ENCODE measurements at regions not wholly inside any gene's neighbourhood (a gene's known extent, or its start where the extent isn't known, plus 50 kb on each side); places are given as distances from the start of the nearest gene placed in this dataset.

GRCh38 chr3:6439226-6439625, 421.7 kb upstream of the GRM7 start:
- Histone ChIP-seq H3K9me3 (no peaks in the 10 kb centered on the region), H3K36me3 (no peaks in the 10 kb centered on the region), H3K27ac (no peak overlapping the region), H3K4me3 (no peak overlapping the region), H3K4me1 (no peaks in the 10 kb centered on the region), H3K27me3 (no peaks in the 10 kb centered on the region)
- no peak for DNase-seq
- no peak for ATAC-seq
- WGBS, 2 donors: 90 to 93% methylated on average over 8 of the region's 8 CpGs
- TF ChIP-seq, protein P1, sequence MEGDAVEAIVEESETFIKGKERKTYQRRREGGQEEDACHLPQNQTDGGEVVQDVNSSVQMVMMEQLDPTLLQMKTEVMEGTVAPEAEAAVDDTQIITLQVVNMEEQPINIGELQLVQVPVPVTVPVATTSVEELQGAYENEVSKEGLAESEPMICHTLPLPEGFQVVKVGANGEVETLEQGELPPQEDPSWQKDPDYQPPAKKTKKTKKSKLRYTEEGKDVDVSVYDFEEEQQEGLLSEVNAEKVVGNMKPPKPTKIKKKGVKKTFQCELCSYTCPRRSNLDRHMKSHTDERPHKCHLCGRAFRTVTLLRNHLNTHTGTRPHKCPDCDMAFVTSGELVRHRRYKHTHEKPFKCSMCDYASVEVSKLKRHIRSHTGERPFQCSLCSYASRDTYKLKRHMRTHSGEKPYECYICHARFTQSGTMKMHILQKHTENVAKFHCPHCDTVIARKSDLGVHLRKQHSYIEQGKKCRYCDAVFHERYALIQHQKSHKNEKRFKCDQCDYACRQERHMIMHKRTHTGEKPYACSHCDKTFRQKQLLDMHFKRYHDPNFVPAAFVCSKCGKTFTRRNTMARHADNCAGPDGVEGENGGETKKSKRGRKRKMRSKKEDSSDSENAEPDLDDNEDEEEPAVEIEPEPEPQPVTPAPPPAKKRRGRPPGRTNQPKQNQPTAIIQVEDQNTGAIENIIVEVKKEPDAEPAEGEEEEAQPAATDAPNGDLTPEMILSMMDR (IDR thresholded peaks at IDR 0.05): no peak
- intact Hi-C loops (cut with DNase I): no loop called here

- no peaks in the 10 kb centered on the region for H3K27me3 ChIP-seq
- 72 to 79% methylated on average over 1 of the region's 1 CpG for WGBS, 2 donors
- DNase-seq: no peak
- H3K27ac ChIP-seq: no peak overlapping the region
- H3K4me1 ChIP-seq: no peaks in the 10 kb centered on the region
- TF ChIP-seq, protein P1 (IDR thresholded peaks at IDR 0.05): no peak
- intact Hi-C loops (cut with DNase I): no loop called here
- no peak for ATAC-seq
- no peak overlapping the region for H3K4me3 ChIP-seq
- H3K36me3 ChIP-seq: no peaks in the 10 kb centered on the region
- no peaks in the 10 kb centered on the region for H3K9me3 ChIP-seq
Measured at GRCh38 chr3:6439824-6440223, 421.1 kb upstream of the GRM7 start.

GRCh38 chr3:6444888-6445658, 415.8 kb upstream of the GRM7 start:
- no peaks in the 10 kb centered on the region for H3K36me3 ChIP-seq
- WGBS, 2 donors: 83 to 89% methylated on average over 1 of the region's 1 CpG
- no peak for DNase-seq
- H3K27me3 ChIP-seq: no peaks in the 10 kb centered on the region
- intact Hi-C loops (cut with DNase I): no loop called here
- H3K27ac ChIP-seq: no peak overlapping the region
- H3K4me1 ChIP-seq: no peaks in the 10 kb centered on the region
- H3K9me3 ChIP-seq: no peaks in the 10 kb centered on the region
- TF ChIP-seq, protein P1 (IDR thresholded peaks at IDR 0.05): no peak
- no peak overlapping the region for H3K4me3 ChIP-seq
- no peak for ATAC-seq

DNA sequence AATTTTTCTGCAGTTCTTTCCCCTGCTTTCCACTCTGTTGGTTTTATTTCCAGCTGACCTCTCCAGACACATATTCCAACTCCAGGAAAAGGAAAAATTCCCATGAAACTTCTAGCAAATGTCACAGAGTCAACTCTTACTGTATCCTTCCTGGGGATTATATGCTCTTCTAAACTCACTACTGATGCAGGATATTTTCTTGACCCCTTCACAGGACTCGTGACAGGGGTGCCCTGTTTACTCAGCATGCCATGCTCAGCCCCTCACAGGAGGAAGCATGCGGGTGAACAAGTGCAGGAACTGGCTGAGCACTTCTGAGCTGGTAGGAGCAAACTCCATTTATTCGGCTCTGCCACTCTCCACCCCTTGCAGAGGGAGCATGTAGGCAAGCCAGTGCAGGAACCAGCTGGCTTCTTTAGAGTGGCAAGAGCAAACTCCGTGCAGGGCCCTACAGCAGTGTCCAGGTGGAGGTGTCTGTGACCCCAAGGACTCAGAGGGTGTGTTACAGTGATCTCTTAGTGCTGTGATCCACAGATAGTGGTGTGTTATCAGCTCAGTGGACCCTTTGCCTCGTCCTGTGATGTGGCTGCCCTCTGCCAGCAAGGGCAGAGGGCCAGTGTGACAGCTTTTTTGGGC, 413.6 kb upstream of the GRM7 start:
- 65 to 73% methylated on average over 5 of the region's 5 CpGs for WGBS, 2 donors
- Histone ChIP-seq H3K9me3 (no peaks in the 10 kb centered on the region), H3K27ac (no peak overlapping the region), H3K27me3 (no peaks in the 10 kb centered on the region), H3K4me3 (no peak overlapping the region), H3K36me3 (no peaks in the 10 kb centered on the region), H3K4me1 (no peaks in the 10 kb centered on the region)
- DNase-seq (no peak), ATAC-seq (no peak)
- intact Hi-C loops (cut with DNase I): no loop called here
- TF ChIP-seq, protein P1 (IDR thresholded peaks at IDR 0.05): no peak

Data from heart right ventricle (tissue), 16 donors.